GM18951 (cell line): ENCODE measurements at regions not wholly inside any gene's neighbourhood (a gene's known extent, or its start where the extent isn't known, plus 50 kb on each side); places are given as distances from the start of the nearest gene placed in this dataset.

Source experiments
- POLR2A ChIP-seq: IDR thresholded peaks from 4 replicates; pipeline ENCODE4 v1.6.1; 2011; ENCODE audit warnings: mild to moderate bottlenecking; ENCODE audit not compliant: insufficient read length, insufficient read depth; ENCODE audit errors: extremely low read depth
- in situ Hi-C: fragments of 300-500 bp; cut with MboI; formaldehyde crosslinking; loops from one replicate; pipeline ENCODE4 v1.12.0; 2022; ENCODE audit warnings: low sequenced_read_pairs, mixed read lengths, inconsistent platforms; ENCODE audit not compliant: unreplicated experiment

DNA sequence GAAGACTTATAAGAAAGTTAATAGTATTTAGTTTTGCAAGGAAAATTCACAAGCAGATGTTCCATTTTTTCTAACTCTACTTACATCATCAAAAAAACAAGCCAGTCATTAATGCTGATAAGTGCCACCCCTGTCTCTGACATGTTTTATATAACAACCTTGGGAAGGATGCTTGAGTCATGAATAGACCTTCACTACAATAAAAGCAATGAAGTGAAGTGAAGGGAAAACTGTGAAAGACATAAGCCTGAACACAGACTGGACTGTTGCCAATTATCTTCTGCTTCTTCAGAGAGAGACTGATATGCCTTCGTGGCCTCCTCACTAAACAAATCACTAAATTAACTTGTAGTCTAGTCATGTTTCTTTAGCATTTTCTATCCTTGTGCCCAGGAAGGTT, 353.2 kb downstream of the PDHA2 start:
- in situ Hi-C loops, result no loop called here
- no peak for TF ChIP-seq POLR2A

DNA sequence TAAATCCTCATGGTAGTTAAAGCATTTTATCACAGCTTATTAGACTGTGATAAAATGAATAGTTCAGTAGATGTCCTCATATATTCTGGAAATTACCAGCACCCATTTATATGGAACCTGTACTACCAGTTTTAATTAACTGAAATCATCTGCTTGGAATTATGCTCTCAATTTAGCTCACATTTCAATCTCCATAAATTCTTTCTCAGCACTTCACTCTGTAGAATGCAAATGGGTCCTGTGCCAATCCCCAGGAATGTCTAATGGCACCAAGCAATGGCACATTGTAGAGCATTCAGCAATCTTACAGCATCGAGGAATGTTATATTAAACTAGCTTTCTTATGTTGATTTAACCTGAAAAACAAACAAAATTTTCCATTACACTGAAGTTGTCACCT, 355.1 kb downstream of the PDHA2 start:
- TF ChIP-seq POLR2A, result no peak
- in situ Hi-C loops, result no loop called here

DNA sequence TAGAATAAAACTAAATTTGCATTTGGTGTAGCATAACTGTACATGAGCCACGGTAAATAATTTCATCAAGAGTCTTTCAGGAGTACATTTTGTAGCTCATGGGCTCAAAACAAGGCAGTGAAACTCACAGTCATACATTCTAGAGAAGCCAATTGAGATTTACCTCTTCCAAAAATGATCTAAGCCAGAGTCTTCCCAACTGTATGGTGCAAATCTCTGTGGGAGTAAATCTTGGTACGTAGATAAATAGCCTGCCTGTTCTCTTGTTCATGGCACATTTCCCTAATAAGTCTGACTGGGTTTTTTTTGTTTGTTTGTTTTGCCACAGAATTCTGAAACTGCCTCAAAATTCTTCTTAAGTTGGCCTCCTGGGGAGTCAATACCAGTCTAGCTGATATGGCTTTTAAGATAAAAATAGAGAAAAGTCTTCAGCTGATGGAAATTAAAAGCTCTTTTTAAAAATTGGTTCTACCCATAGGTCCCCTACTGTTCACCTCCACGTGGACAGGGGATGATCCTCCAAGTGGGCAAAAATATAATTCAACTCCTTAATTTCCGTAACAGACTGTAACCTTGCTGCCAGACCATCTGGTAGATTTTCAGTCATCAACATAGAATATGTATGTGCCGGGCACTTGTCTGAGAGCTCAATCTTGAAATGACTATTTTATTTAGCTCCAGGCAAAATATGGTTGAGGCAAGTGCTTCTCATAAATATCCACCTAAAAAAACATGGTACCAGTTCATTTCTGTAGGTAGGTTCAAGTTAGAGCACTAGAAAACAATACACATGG, 365.4 kb downstream of the PDHA2 start:
- in situ Hi-C loops, result no loop called here

DNA sequence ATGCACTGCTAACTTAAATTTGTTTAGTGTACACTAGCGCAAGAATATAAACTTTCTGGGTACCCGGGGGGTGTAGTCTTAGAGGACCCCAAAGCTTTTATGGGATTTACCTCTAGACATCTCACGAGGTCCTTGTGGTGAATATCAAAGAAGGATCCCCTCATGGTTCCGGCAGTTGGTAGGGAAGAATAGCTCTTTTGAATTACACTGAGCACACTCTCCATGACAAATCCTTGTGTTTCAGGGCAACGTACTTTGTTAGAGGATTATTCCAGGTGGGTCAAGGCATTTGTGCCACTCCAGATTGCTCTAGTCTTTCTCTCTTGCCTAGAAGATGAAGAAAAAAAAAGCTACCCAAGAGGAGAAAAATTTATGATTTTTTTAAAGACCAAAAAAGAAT, 387.6 kb downstream of the PDHA2 start:
- no peak for TF ChIP-seq POLR2A
- in situ Hi-C loops, result no loop called here

More for the DNA sequence above, 365.4 kb downstream of the PDHA2 start:
- no peak for TF ChIP-seq POLR2A

DNA sequence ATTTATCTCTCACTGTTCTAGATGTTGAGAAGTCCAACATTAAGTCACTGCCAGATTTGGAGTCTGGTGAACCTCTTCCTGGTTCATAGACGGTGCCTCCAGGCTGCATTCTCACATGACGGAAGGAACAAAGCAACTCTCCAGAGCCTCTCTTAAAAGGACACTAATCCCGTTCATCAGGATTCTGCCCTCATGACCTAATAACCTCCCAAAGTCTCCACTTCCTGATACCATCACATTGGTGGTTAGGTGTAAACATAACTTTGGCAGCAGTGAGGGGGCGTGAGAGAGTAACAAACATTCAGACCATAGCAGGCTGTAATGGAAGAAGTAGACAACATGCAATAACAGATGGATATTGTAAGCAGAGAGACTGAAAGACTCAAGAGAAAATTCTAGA, 388.6 kb downstream of the PDHA2 start:
- in situ Hi-C loops, result no loop called here
- TF ChIP-seq POLR2A, result no peak

DNA sequence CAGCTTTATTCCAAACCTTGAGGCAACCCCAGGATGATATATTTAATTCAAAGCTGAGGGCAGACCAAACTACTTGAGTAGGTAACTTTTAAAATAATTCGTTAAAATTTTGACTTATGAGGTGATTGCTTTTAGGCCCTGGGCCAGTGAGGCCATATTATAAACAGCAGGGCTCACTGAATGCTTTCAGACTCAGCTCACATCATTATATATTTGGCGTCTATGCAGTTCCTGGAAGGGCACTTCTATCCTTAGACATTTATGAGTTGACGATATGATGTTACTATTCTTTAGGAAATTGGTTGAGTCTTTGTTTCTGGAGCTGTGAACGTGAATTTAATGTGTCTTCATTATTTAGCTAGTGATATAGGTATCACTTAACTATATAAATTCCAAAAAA, 400.1 kb downstream of the PDHA2 start:
- in situ Hi-C loops, result no loop called here
- no peak for TF ChIP-seq POLR2A

DNA sequence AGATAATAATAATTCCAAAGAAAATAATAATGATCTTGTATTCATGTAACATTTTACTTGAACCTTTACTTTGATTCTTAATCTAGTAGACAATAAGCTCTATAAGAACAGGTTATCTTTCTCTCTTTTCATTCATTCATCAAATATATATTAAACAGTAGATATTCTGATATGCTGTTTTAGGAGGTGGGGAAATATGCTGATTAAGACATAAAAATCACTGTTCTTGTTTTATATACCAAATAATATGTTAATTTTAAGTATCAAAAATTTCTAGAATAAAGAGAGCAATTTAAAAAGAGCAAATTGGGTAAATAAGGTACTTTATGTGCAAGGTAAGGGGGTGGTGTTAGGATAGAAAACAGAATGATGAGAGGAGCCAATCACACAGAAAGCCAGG, 401.9 kb downstream of the PDHA2 start:
- in situ Hi-C loops, result no loop called here
- no peak for TF ChIP-seq POLR2A

DNA sequence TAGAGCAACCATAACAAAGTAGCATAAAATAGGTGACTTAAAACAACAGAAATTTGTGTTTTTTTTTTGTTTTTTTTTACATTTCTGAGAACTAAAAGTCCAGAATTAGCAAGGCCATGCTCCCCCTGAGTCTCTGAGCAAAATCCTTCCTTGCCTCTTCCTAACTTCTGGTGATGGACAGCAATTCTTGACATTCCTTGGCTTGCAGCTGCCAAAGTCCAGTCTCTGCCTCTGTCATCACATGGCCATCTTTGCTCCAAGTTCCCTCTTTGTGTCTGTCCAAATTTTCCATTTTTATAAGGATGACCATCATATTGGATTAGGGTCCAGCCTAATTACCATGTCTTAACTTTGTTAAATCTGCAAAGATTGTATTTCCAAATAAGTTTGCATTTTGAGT, 407.2 kb downstream of the PDHA2 start:
- in situ Hi-C loops, result no loop called here
- TF ChIP-seq POLR2A, result no peak

DNA sequence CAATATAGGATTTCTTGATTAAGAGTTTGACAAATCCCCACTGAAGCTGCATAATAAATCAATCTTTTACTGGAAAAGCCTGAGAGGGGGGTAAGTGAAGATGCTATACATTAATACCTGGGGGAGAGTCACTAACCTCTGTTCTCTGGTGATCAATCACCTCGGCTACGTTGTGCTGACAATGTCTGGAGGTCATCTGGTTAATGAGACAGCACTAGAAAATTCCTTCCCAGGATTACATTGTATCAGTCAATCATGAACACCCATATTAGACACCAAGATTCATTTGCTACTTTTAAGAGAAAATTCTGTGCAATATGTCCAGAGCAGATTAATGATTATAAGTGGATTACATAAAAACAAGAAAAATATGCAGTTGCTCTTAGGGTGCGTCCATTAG, 408.3 kb downstream of the PDHA2 start:
- in situ Hi-C loops, result no loop called here
- no peak for TF ChIP-seq POLR2A

DNA sequence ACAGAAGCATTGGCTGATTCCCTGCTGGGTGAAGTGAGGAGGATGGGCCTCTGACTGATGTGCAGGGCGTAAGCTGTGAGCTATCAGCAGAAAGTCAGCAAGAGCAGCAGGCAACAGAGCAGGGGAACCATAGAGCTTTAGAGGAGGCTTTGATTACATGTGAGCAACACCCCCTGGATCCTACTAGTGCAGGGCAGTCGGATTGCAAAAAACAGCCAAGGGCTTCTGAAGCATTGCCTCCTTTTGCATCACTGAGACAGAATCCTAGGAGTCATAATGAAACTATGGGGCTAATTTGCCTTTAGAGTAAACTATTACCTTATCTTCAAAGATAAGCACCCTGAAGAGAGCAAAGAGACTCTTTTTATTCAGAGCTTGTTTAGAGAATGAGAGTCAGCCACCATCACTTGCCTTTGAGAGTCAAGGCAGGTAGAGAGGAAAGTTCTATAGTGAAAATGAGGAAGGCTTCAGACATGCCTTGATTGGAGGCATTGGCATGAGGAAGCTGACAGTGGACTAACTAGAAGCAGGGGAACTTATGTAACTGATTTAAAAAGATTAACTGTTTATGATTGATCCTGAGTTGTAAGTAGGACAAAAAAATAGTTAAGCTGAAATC, 420.3 kb downstream of the PDHA2 start:
- TF ChIP-seq POLR2A, result no peak
- in situ Hi-C loops, result no loop called here

DNA sequence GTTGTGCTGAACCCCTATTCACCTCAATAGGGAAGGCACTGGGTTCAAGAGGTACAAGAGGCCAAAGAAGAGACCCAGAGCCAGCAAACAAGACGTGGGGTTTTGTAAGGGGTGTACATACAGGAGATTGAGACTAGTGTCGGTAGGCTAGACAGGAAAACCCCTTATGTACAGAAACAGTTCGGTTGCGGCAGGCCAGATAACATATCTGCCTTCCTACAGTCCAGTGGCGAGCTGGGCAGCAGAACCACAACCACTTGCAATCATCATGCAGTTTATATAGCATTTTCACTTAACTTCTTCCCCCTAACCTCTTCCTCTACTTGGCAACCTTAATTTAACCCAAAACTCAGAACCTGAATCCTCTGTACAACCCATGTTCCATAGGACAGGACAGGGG, 422.2 kb downstream of the PDHA2 start:
- in situ Hi-C loops, result no loop called here
- no peak for TF ChIP-seq POLR2A

DNA sequence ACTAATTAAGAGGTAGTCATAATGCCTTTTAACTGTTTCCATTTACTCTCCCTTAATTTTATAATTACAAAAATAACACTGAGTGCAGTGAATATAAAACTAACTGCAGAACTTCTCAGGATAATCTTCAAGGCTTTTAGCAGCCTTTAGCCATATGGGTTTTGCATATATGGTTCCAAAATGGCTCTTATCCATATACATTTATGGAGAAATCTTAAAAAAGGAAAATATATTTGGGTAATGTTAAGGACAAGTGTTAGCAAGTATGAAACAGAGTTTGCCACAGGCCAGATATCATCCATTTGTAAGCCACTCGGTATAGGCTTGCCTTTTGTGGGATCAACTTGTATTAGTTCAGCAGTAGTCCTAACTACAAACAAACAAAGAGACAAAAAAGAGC, 423.4 kb downstream of the PDHA2 start:
- no peak for TF ChIP-seq POLR2A
- in situ Hi-C loops, result no loop called here

DNA sequence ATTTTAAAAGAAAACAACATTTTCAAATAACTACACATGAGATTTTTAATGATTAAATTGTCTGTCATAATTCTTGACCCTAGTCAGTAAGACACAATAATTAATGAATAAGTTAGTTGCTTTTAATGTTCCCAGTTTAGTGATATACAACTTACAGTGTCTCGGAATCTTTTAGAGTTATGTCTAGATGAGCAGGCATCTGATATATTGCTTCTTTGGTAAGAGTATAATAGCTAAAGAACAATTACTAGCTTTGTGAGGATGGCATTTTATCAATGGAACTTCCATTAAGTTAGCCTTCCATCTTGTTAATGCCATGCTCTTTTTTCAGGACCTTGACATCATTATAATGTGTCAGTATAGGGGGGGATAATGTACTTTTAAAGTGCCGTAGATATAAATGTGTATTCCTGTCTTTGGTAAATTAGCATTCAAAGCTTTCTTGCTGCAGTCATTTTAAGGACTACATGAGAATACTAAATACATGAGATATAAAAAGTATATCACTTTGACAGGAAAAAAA, 425.1 kb downstream of the PDHA2 start:
- in situ Hi-C loops, result no loop called here
- no peak for TF ChIP-seq POLR2A

DNA sequence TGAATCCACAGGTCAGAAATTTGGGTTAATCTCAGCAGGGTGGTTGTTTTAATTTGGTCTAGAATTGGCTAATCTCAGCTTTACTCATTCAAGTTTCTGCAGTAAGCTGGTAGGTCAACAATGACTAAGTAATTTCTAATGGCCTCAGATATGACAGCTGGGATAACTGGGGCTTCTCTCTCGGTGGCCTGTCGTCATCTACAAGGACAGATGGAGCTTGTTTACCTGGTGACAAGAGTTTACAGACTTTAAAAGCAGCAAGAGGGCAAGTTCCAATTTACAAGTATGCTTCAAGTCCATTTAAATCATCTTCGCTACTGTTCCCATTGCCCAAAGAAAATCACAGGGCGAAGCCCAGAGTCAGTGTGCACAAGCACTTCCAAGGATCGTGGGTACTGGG, 453.9 kb downstream of the PDHA2 start:
- no peak for TF ChIP-seq POLR2A
- in situ Hi-C loops, result no loop called here

DNA sequence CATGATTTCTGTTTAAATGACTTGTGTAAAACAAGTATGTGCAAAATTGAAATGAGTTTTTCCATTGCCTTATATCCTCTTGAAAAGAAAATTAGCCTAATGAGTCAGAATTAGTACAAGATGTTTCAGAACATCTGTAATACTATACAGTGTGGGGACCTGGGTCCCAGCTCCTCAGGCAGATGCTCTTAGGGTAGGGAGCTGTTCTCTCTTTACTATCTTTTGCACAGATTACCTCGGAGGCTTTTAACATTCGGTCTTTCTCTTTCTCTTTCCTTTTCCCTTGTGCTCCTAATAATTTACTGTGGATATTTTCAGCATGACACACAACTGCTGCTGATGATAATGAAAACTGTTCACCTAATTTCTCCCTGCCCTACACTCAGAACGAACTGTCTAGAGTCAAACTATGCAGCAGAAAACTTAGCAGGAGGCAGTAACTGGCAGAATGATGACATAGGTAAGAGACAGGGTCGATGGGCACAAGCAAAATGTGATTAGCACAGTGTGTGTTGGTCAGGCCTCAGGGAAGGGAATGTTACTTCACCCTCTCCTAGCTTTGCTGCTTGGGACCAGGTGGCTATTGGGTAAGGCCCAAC, 455.3 kb downstream of the PDHA2 start:
- in situ Hi-C loops, result no loop called here
- no peak for TF ChIP-seq POLR2A
